Gastroesophageal sphincter (tissue), 4 donors: ENCODE measurements at regions not wholly inside any gene's neighbourhood (a gene's known extent, or its start where the extent isn't known, plus 50 kb on each side); places are given as distances from the start of the nearest gene placed in this dataset.

ENCODE experiments used
- ATAC-seq: fragments of 150-250 bp; one replicate; pipeline ENCODE4 v1.9.1; 2016; ENCODE audit warnings: mild to moderate bottlenecking, moderate library complexity
- H3K27ac ChIP-seq, 4 donors: fragments of 200-600 bp; sonication (generic) in 3 of 4; 1 replicate in 3 of 4; 2 replicates in 1 of 4; pipeline ENCODE4 v1.5.1; 2016 to 2019
- H3K27me3 ChIP-seq: fragments of 200-600 bp; sonication (generic); one replicate; pipeline ENCODE4 v1.5.1; 2019
- H3K36me3 ChIP-seq, 2 donors: fragments of 200-600 bp; sonication (generic); one replicate each; pipeline ENCODE4 v1.5.1; 2019; ENCODE audit warnings: control low read depth in 1 of 2
- H3K4me1 ChIP-seq, 3 donors: fragments of 200-600 bp; sonication (generic); 1 replicate in 2 of 3; 2 replicates in 1 of 3; pipeline ENCODE4 v1.5.1; 2016 to 2019; ENCODE audit warnings: control low read depth in 2 of 3
- H3K4me3 ChIP-seq, 2 donors: fragments of 200-600 bp; sonication (generic); one replicate each; pipeline ENCODE4 v1.5.1; 2019; ENCODE audit warnings: mild to moderate bottlenecking in 1 of 2, moderate library complexity in 1 of 2
- H3K9me3 ChIP-seq, 3 donors: fragments of 200-600 bp; sonication (generic); one replicate each; pipeline ENCODE4 v1.5.1; 2017 to 2019; ENCODE audit warnings: control low read depth in 2 of 3
- CTCF ChIP-seq, 4 experiments: fragments of 200-600 bp in 2 of 4; fragments of 450-650 bp in 2 of 4; sonication (generic) in 1 of 4; IDR thresholded peaks; one replicate each; pipeline ENCODE4 v1.5.1; 2017 to 2019; ENCODE audit warnings: antibody characterized with exemption in 4 of 4, mild to moderate bottlenecking in 2 of 4, moderate library complexity in 2 of 4
- EP300 ChIP-seq: sonication (generic); formaldehyde crosslinking; IDR thresholded peaks from one replicate; pipeline ENCODE4 v1.6.1; 2017; ENCODE audit warnings: antibody characterized with exemption, mild to moderate bottlenecking
- POLR2A ChIP-seq, 2 donors: fragments of 450-650 bp; IDR thresholded peaks; one replicate each; pipeline ENCODE4 v1.6.1; 2017; ENCODE audit warnings: antibody characterized with exemption in 2 of 2, mild to moderate bottlenecking in 2 of 2, moderate library complexity in 1 of 2
- POLR2AphosphoS5 ChIP-seq: sonication (generic); formaldehyde crosslinking; IDR thresholded peaks from one replicate; pipeline ENCODE4 v1.6.1; 2017; ENCODE audit warnings: antibody characterized with exemption
- WGBS, 2 donors: methylation state at CpG; one replicate each; pipeline ENCODE4 v1.1.5; 2018; ENCODE audit warnings: low coverage in 1 of 2; 5-methylcytosine and 5-hydroxymethylcytosine counted together

- Histone ChIP-seq H3K27ac (no peak overlapping the region), H3K27me3 (no peaks in the 10 kb centered on the region), H3K36me3 (no peaks in the 10 kb centered on the region), H3K4me1 (no peaks in the 10 kb centered on the region), H3K9me3 (peaks cover 0 to 20% (median 0%) of the 10 kb centered on the region in 3 donors), H3K4me3 (no peak overlapping the region)
- ATAC-seq, result no peak
- WGBS, 2 donors, result 22 to 55% methylated on average over 5 of the region's 5 CpGs
- TF ChIP-seq EP300 (no peak), CTCF (IDR thresholded peaks at IDR 0.05) (no peak), POLR2A (IDR thresholded peaks at IDR 0.05) (no peak), POLR2AphosphoS5 (no peak)
These were observed 199.6 kb upstream of the HNMT start for GRCh38 chr2:137764646-137765045.

GRCh38 chr2:137769406-137769805, 194.9 kb upstream of the HNMT start:
- Histone ChIP-seq H3K36me3 (no peaks in the 10 kb centered on the region), H3K4me3 (no peak overlapping the region), H3K9me3 (no peaks in the 10 kb centered on the region), H3K4me1 (no peaks in the 10 kb centered on the region), H3K27ac (no peak overlapping the region), H3K27me3 (no peaks in the 10 kb centered on the region)
- no peak for ATAC-seq
- WGBS, 2 donors, result 36 to 67% methylated on average over 1 of the region's 1 CpG
- no peak for TF ChIP-seq EP300
- no peak for TF ChIP-seq POLR2A (IDR thresholded peaks at IDR 0.05)
- no peak for TF ChIP-seq POLR2AphosphoS5
- TF ChIP-seq CTCF (IDR thresholded peaks at IDR 0.05), result no peak

GRCh38 chr2:137770166-137770565, 194.1 kb upstream of the HNMT start:
- Histone ChIP-seq H3K27ac (no peak overlapping the region), H3K36me3 (no peaks in the 10 kb centered on the region), H3K4me3 (no peak overlapping the region), H3K9me3 (no peaks in the 10 kb centered on the region), H3K27me3 (no peaks in the 10 kb centered on the region), H3K4me1 (no peaks in the 10 kb centered on the region)
- WGBS, 2 donors, result 89% methylated on average over 1 of the region's 1 CpG; no CpG with 5 or more reads in 1 of the 2 donors
- no peak for ATAC-seq
- TF ChIP-seq POLR2AphosphoS5, result no peak
- TF ChIP-seq POLR2A (IDR thresholded peaks at IDR 0.05), result no peak
- TF ChIP-seq EP300, result no peak
- TF ChIP-seq CTCF (IDR thresholded peaks at IDR 0.05), result no peak

GRCh38 chr2:137771064-137771463, 193.2 kb upstream of the HNMT start:
- H3K27ac ChIP-seq, result no peak overlapping the region
- H3K4me3 ChIP-seq, result no peak overlapping the region
- no peaks in the 10 kb centered on the region for H3K4me1 ChIP-seq
- H3K27me3 ChIP-seq, result no peaks in the 10 kb centered on the region
- ATAC-seq, result no peak
- H3K9me3 ChIP-seq, result no peaks in the 10 kb centered on the region
- WGBS, 2 donors, result 91 to 100% methylated on average over 1 of the region's 1 CpG
- H3K36me3 ChIP-seq, result no peaks in the 10 kb centered on the region
- TF ChIP-seq POLR2AphosphoS5, result no peak
- no peak for TF ChIP-seq EP300
- TF ChIP-seq CTCF (IDR thresholded peaks at IDR 0.05), result no peak
- no peak for TF ChIP-seq POLR2A (IDR thresholded peaks at IDR 0.05)

- Histone ChIP-seq H3K4me1 (no peaks in the 10 kb centered on the region), H3K9me3 (no peaks in the 10 kb centered on the region), H3K27me3 (no peaks in the 10 kb centered on the region), H3K27ac (no peak overlapping the region), H3K36me3 (no peaks in the 10 kb centered on the region), H3K4me3 (no peak overlapping the region)
- TF ChIP-seq POLR2AphosphoS5 (no peak), POLR2A (IDR thresholded peaks at IDR 0.05) (no peak), CTCF (IDR thresholded peaks at IDR 0.05) (no peak), EP300 (no peak)
- no peak for ATAC-seq
- WGBS, 2 donors, result 74 to 88% methylated on average over 2 to 3 of the region's 3 CpGs
These were observed 191.8 kb upstream of the HNMT start for GRCh38 chr2:137772451-137772850.
